LNCAP (cell line): ENCODE measurements at regions not wholly inside any gene's neighbourhood (a gene's known extent, or its start where the extent isn't known, plus 50 kb on each side); places are given as distances from the start of the nearest gene placed in this dataset.

Experiments used
- TF ChIP-seq, protein P1 (sequence below): fragments of 450-650 bp; IDR thresholded peaks from 2 replicates; pipeline ENCODE4 v1.5.1; 2017; ENCODE audit warnings: mild to moderate bottlenecking

DNA sequence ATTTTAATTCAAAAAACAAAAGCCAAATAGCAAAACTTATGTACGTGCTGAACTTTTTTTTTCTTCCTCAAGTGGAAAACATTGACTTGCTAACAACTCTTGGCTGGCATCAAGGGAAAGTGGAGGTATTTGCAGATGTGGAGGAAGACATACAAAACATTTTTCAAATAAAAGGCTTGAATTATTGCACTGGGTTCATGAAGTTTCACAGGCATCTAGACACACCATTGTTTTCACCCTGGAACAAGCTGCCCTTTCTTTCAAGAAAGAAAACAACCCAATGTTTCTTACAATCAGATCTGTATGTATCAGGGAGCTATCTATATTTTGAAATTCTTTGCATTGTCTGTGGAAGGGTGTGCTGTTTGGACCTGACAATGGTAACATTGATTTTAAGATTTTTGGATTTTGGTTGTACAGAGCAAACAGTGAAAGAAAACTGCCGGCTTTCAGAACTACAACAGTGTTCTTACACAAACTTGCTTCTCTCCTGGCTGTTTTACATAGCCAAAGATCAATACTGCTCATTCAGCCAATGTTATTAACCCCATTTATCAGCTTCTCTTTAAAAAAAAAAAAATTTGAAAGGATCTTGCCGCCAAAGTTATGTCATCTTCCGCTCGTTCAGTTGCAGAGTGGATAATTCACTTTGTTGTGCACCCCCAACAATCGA is 187.7 kb upstream of the FOXD3 start:
- TF ChIP-seq, protein P1, sequence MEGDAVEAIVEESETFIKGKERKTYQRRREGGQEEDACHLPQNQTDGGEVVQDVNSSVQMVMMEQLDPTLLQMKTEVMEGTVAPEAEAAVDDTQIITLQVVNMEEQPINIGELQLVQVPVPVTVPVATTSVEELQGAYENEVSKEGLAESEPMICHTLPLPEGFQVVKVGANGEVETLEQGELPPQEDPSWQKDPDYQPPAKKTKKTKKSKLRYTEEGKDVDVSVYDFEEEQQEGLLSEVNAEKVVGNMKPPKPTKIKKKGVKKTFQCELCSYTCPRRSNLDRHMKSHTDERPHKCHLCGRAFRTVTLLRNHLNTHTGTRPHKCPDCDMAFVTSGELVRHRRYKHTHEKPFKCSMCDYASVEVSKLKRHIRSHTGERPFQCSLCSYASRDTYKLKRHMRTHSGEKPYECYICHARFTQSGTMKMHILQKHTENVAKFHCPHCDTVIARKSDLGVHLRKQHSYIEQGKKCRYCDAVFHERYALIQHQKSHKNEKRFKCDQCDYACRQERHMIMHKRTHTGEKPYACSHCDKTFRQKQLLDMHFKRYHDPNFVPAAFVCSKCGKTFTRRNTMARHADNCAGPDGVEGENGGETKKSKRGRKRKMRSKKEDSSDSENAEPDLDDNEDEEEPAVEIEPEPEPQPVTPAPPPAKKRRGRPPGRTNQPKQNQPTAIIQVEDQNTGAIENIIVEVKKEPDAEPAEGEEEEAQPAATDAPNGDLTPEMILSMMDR, result no peak

DNA sequence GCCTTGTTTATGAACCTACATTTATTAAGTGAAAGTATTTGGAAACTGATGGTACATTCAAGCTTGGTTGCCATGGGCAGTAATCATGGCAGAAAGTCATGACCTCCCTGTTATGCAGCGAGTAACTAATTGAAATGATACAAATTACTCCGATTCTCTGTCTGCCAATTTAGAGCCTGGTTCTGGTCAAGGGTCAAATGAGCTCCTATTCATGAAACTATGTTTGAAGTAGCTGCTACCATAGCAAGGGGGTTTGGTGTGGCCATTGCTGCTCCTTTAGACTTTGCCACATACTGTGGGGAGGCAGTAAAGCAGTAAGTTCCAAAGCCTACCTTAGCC is 187.2 kb upstream of the FOXD3 start:
- TF ChIP-seq, protein P1, result no peak

DNA sequence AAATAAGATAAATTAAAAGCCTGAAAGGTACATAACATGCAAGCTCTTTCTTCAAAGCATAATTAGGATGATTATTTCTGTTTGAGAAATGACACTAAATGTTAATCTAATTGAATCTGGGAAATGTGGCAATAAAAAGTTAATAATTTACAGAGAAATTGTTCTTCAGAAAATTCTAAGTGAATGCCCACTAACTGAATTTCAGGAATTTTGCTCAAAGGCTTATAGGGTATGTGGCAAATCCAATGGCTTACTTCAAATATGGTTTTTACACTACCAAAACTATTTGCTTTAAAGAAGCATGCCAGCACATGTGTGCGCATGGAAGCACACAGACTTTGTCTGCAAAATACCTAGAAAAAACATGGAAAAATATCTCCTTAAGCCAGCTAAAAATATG is 186.6 kb upstream of the FOXD3 start:
- TF ChIP-seq, protein P1, result no peak

DNA sequence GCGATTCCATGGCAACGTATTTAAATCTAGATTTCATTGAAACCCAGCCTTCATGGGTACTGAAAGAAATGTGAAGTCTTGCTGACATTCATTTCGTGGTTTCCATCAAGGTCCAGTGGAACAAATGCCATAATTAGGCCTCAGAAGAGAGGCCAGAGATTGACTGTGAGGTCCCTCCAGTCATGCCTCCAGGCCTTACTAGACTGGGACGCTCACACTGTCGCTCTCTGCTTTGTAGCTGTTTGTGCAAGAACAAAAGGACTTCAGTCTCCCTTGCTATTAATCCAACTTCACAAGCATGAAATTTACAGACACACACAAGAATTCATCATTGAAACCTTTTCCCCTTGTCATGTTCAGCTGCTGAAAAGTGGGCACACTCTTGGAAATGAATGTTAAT is 180.4 kb upstream of the FOXD3 start:
- TF ChIP-seq, protein P1, result no peak

DNA sequence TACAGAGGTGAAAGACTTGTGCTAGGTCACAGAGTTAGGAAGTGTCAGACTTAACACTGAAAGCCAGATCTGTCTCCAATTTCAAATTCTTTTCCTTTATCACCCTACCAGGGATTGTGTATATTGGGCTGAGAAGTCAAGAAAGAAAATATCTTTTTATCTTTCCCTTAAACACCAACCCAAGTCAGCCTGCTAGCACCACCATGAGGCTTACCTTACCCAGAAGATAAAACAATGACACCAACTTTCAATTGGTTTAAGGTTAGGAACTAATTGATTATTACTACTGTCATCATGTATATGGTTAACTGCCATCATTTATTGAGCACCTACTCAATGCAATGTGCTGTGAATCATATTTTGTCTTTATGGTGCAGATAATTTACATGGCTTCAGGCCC is 178.9 kb upstream of the FOXD3 start:
- TF ChIP-seq, protein P1, result no peak

DNA sequence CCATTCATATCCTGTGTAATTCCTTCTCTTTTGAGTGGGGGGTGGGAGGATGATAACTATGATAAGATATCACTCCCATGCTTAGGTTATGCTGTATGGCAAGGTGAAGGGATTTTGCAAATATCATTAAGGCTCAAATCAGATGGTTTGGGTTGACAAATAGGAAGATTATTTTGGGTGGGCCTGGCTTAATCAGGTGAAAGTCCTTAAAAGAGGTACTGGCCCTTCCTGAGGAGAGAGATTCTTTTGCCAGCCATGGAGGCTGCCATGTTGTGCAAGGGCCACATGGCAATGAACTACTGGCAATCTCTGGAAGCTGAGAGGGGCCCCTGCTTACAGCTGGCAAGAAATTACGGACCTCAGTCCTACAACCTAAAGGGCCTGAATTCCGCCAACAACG is 174.6 kb upstream of the FOXD3 start:
- TF ChIP-seq, protein P1, result no peak

DNA sequence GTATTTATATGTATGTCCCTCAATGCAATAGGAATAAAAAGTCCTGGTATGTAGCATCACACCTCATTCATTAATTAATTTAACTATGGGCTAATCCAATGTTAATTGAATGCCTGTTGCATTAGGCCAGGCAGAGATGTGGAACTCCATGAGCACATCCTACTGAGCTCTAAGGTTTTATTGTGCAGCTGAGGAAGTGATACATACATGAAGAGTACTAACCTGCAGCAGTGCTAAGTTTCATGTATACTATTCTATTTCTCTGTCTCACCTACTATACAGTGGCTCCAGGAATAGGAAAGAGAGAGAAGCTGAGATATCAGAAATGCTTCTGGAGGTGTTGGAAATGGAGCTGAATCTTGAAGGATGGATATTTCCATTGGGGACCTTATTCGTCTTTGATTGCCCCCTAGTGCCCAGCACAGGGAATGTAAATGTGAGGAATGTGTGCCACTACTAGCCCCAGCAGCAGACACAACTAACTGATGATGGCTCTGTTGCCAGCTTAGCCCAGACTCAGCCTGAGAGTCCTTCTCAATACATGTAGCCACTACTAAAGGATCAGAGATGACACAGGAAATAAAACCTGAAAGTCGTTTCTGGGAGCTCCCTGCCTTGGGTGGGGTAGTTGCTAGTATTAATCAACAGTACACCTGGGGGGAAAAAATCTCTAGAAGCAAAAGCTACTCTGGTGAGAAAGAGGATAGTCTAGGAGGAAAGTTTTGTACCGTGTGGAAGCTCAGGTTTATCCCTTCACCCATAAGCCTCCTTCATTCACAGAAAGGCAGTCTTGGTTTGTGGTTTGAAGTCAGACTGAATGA is 173.3 kb upstream of the FOXD3 start:
- TF ChIP-seq, protein P1, result peak; percentile 80
